ENCODE measurements at regions not wholly inside any gene's neighbourhood (a gene's known extent, or its start where the extent isn't known, plus 50 kb on each side); places are given as distances from the start of the nearest gene placed in this dataset.

GRCh38 chr17:53948323-53948722 is 125.6 kb downstream of the KIF2B start:
- TF ChIP-seq CTCF (conservative IDR thresholded peaks at IDR 0.05; ENCODE audit: low read length): no peak
- TF ChIP-seq EZH2phosphoT487 (IDR thresholded peaks at IDR 0.05; ENCODE audit: borderline replicate concordance): no peak

Measured in Loucy (cell line).